ENCODE measurements at regions not wholly inside any gene's neighbourhood (a gene's known extent, or its start where the extent isn't known, plus 50 kb on each side); places are given as distances from the start of the nearest gene placed in this dataset.
"Not testable (repeated sequence)": the region's sequence is repeated elsewhere in the genome, so short reads cannot be mapped to it uniquely, and the experiment has no call there.

- H3K4me1 Mint-ChIP-seq, result no peaks in the 10 kb centered on the region
- H3K9me3 Mint-ChIP-seq, result no peaks in the 10 kb centered on the region
- H3K4me3 Mint-ChIP-seq, result no peak overlapping the region
- no peaks in the 10 kb centered on the region for H3K27me3 Mint-ChIP-seq
- POLR2A ChIA-PET, result no interaction called here
- ATAC-seq (ENCODE audit: low read depth) (no peak), DNase-seq (no peak)
- no peaks in the 10 kb centered on the region for H3K36me3 Mint-ChIP-seq
- no peak overlapping the region for H3K27ac Mint-ChIP-seq
Observed at GRCh38 chr21:23638131-23638695, 1969.1 kb downstream of the MRPL39 start.

DNA sequence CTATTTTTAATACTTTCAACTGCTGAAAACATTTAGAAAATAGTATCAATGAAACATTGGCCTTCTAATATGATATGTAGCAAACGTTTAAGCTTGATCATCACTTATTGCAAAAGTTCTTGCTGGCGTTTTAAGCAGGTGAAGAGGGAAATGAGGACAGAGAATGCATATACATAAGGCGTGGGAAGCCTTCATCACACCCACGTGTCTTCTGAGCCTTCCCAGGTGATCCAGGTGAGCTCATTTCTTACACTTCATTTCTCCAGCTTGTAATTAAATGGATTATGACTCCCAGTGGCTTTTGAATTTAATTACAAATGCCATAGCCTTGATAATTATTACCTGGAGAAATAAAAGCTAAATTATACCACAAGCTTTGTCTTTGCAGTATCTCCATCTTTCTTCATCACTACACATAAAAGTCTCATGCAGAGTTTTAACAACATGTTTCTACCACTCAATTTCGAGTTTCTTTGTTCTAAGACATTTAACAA, 1973.8 kb downstream of the MRPL39 start:
- POLR2A ChIA-PET, result no interaction called here

GRCh38 chr21:23624281-23624680, 1983.0 kb downstream of the MRPL39 start:
- Mint-ChIP-seq H3K4me1 (no peaks in the 10 kb centered on the region), H3K36me3 (no peaks in the 10 kb centered on the region), H3K4me3 (no peak overlapping the region), H3K27ac (no peak overlapping the region), H3K27me3 (no peaks in the 10 kb centered on the region), H3K9me3 (no peaks in the 10 kb centered on the region)
- DNase-seq, result no peak
- POLR2A ChIA-PET, result no interaction called here
- no peak for ATAC-seq (ENCODE audit: low read depth)

More for the DNA sequence above, 1973.8 kb downstream of the MRPL39 start:
- no peaks in the 10 kb centered on the region for H3K4me1 Mint-ChIP-seq
- H3K9me3 Mint-ChIP-seq, result no peaks in the 10 kb centered on the region
- no peaks in the 10 kb centered on the region for H3K27me3 Mint-ChIP-seq
- H3K36me3 Mint-ChIP-seq, result no peaks in the 10 kb centered on the region
- no peak overlapping the region for H3K27ac Mint-ChIP-seq
- no peak overlapping the region for H3K4me3 Mint-ChIP-seq
- no peak for ATAC-seq (ENCODE audit: low read depth)
- DNase-seq, result no peak

- H3K36me3 Mint-ChIP-seq, result no peaks in the 10 kb centered on the region
- no peak for DNase-seq
- H3K27ac Mint-ChIP-seq, result no peak overlapping the region
- no peaks in the 10 kb centered on the region for H3K9me3 Mint-ChIP-seq
- no peaks in the 10 kb centered on the region for H3K27me3 Mint-ChIP-seq
- H3K4me1 Mint-ChIP-seq, result no peaks in the 10 kb centered on the region
- H3K4me3 Mint-ChIP-seq, result no peak overlapping the region
- ATAC-seq (ENCODE audit: low read depth), result no peak
- POLR2A ChIA-PET, result no interaction called here
Observed at GRCh38 chr21:23613014-23613413, 1994.3 kb downstream of the MRPL39 start.

DNA sequence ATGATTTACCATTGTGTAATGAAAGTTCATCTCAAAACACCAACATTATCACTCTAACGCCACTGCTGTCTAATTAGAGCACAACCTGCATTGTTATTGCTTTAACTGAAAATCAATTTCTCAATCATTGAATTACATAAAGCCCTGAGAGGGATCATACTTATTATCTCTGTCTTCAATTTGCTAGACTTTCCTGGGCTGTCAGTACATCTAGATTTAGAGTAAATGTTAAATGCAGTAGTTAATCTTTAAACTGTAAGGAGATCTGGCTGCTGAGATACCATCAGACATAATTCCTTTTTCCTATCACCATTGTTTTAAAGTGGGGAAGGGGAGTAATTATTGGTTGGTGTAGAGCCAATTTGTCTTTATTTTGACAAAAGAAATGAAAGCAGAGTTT, 1995.1 kb downstream of the MRPL39 start:
- H3K36me3 Mint-ChIP-seq, result no peaks in the 10 kb centered on the region
- ATAC-seq (ENCODE audit: low read depth), result no peak
- no peak for DNase-seq
- no peaks in the 10 kb centered on the region for H3K4me1 Mint-ChIP-seq
- POLR2A ChIA-PET, result no interaction called here
- no peak overlapping the region for H3K4me3 Mint-ChIP-seq
- no peaks in the 10 kb centered on the region for H3K27me3 Mint-ChIP-seq
- no peaks in the 10 kb centered on the region for H3K9me3 Mint-ChIP-seq
- H3K27ac Mint-ChIP-seq, result no peak overlapping the region

DNA sequence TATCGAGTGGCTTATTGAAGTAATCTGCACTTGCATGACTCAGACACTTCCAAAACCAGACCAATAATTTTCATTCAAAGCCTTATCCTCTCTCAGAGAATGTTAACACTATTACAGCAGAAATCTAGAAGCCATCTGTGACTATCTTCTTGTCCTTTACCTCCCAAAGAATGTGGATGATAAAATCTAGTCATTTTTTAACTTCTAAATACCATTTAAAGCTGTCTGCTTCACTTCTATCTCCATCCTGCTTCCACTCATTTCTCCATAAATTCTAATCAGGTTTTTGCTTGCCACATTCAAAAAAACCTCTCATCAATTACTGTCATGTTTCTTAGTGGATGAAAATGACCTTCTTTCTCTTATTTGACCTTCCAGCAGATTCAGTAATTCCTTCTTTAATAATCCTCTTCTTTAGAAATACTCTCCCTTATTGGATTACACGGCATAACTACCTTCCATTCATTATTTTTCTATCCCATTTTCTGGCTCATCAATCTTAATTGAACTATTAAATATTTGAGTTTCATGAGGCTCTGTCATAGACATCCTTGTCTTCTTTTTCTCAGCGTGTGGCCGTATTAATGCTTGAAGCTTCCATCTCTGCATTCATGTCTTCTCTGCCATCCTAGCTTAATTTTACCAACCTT, 1999.4 kb downstream of the MRPL39 start:
- Mint-ChIP-seq H3K4me3 (no peak overlapping the region), H3K9me3 (no peaks in the 10 kb centered on the region), H3K4me1 (no peaks in the 10 kb centered on the region), H3K36me3 (no peaks in the 10 kb centered on the region), H3K27me3 (peaks cover 3% of the 10 kb centered on the region), H3K27ac (no peak overlapping the region)
- POLR2A ChIA-PET, result no interaction called here
- no peak for ATAC-seq (ENCODE audit: low read depth)
- DNase-seq, result no peak

DNA sequence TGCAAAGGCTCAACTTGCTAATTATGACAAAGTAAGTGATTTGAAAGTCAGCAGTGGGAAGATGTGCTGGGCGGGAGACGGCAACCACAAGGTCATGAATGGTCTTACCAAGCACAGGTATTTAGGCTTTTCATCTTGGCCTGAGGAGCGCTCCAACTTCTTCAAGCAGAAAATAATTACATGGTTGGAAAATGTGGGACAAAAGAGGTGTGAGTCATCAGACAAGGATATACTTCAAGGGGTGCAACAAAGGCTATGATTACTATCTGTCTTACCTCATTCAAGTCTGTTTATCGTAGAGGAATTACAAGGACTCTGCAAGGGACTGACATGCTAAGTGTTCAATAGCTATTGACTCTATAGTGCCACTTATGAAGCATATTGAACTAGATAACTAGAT, 2005.7 kb downstream of the MRPL39 start:
- no peak overlapping the region for H3K4me3 Mint-ChIP-seq
- H3K4me1 Mint-ChIP-seq, result no peaks in the 10 kb centered on the region
- no peaks in the 10 kb centered on the region for H3K9me3 Mint-ChIP-seq
- ATAC-seq (ENCODE audit: low read depth) (no peak), DNase-seq (no peak)
- H3K36me3 Mint-ChIP-seq, result no peaks in the 10 kb centered on the region
- no peaks in the 10 kb centered on the region for H3K27me3 Mint-ChIP-seq
- POLR2A ChIA-PET, result no interaction called here
- no peak overlapping the region for H3K27ac Mint-ChIP-seq

DNA sequence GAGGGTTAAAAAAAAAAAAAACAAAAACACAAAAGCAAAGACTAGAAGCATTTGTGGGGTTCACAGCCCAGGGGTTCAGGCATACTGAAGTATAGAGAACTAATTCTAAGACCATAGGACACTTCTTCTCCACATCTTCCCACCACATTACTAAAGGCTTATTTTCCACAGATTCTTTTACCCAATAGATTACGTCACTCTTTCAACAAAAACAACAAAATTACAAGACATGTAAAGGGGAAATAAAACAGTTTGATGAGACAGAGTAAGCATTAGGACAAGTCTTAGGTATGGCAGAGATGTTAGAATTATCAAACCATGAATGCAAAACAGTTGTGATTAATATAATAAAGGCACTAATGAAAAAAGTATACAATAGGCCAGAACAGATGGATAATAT, 2013.7 kb downstream of the MRPL39 start:
- no peaks in the 10 kb centered on the region for H3K36me3 Mint-ChIP-seq
- no peak overlapping the region for H3K4me3 Mint-ChIP-seq
- POLR2A ChIA-PET, result no interaction called here
- H3K4me1 Mint-ChIP-seq, result no peaks in the 10 kb centered on the region
- DNase-seq, result no peak
- H3K27ac Mint-ChIP-seq, result no peak overlapping the region
- no peaks in the 10 kb centered on the region for H3K9me3 Mint-ChIP-seq
- H3K27me3 Mint-ChIP-seq, result no peaks in the 10 kb centered on the region
- ATAC-seq (ENCODE audit: low read depth), result no peak

GRCh38 chr21:23585419-23585818, 2021.9 kb downstream of the MRPL39 start:
- DNase-seq (no peak), ATAC-seq (ENCODE audit: low read depth) (no peak)
- H3K27me3 Mint-ChIP-seq, result no peaks in the 10 kb centered on the region
- H3K36me3 Mint-ChIP-seq, result no peaks in the 10 kb centered on the region
- no peak overlapping the region for H3K27ac Mint-ChIP-seq
- no peaks in the 10 kb centered on the region for H3K9me3 Mint-ChIP-seq
- POLR2A ChIA-PET, result no interaction called here
- H3K4me1 Mint-ChIP-seq, result no peaks in the 10 kb centered on the region
- no peak overlapping the region for H3K4me3 Mint-ChIP-seq

DNA sequence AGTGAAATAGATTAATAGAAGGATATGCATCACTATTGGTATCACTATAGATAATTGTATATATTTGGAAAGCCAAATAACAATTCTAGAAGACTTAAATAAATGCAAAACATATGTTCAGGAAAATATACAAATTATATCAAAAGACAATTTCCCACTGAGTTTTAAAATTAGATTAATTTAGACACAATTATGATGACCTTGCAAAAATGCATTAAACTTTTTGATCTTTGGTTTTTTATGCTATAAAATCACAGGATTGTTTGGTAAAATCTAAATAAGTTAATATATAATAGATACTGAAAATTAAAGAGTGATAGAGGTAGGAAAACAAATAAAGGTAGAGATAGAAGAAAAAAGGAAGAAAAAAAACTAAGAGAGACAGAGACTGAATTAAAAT, 2027.7 kb downstream of the MRPL39 start:
- Mint-ChIP-seq H3K4me3 (no peak overlapping the region), H3K27me3 (peaks cover 5% of the 10 kb centered on the region), H3K27ac (no peak overlapping the region), H3K9me3 (no peaks in the 10 kb centered on the region), H3K36me3 (no peaks in the 10 kb centered on the region), H3K4me1 (no peaks in the 10 kb centered on the region)
- DNase-seq, result no peak
- POLR2A ChIA-PET, result no interaction called here
- no peak for ATAC-seq (ENCODE audit: low read depth)

- no peaks in the 10 kb centered on the region for H3K36me3 Mint-ChIP-seq
- H3K4me1 Mint-ChIP-seq, result no peaks in the 10 kb centered on the region
- no peaks in the 10 kb centered on the region for H3K9me3 Mint-ChIP-seq
- ATAC-seq (ENCODE audit: low read depth) (no peak), DNase-seq (no peak)
- H3K27me3 Mint-ChIP-seq, result peaks cover 5% of the 10 kb centered on the region
- POLR2A ChIA-PET, result no interaction called here
- no peak overlapping the region for H3K4me3 Mint-ChIP-seq
- no peak overlapping the region for H3K27ac Mint-ChIP-seq
Observed at GRCh38 chr21:23578027-23578426, 2029.3 kb downstream of the MRPL39 start.

DNA sequence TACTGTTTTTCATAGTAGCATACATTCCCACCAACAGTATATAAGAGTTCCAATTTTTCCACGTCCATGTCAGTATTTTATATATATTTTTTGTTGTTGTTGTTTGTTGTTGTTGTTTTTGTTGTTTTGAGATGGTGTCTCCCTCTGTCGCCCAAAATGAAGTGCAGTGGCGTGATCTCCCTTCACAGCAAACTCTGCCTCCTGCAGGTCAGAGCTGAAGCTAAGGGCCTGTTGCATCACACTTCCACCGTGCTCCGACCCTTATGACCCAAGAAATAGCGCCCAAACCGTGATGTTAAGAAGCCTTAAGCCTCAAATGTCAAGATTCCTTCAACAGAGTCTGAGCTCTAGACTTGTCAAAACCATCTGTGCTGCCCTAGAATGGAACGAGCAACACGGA, 2032.3 kb downstream of the MRPL39 start:
- ATAC-seq (ENCODE audit: low read depth) (no peak), DNase-seq (no peak)
- H3K27ac Mint-ChIP-seq, result no peak overlapping the region
- POLR2A ChIA-PET, result no interaction called here
- no peaks in the 10 kb centered on the region for H3K9me3 Mint-ChIP-seq
- no peaks in the 10 kb centered on the region for H3K4me1 Mint-ChIP-seq
- peaks cover 3% of the 10 kb centered on the region for H3K27me3 Mint-ChIP-seq
- no peaks in the 10 kb centered on the region for H3K36me3 Mint-ChIP-seq
- no peak overlapping the region for H3K4me3 Mint-ChIP-seq

- POLR2A ChIA-PET; DNase-seq; ATAC-seq (ENCODE audit: low read depth); H3K36me3 Mint-ChIP-seq; H3K9me3 Mint-ChIP-seq; H3K4me1 Mint-ChIP-seq; H3K27ac Mint-ChIP-seq; H3K27me3 Mint-ChIP-seq; H3K4me3 Mint-ChIP-seq: not testable (repeated sequence)
Observed at GRCh38 chr21:23548924-23549323, 2058.4 kb downstream of the MRPL39 start.

- Mint-ChIP-seq H3K9me3 (no peaks in the 10 kb centered on the region), H3K36me3 (no peaks in the 10 kb centered on the region), H3K4me1 (no peaks in the 10 kb centered on the region), H3K27me3 (peaks cover 2% of the 10 kb centered on the region), H3K27ac (no peak overlapping the region), H3K4me3 (no peak overlapping the region)
- POLR2A ChIA-PET, result no interaction called here
- ATAC-seq (ENCODE audit: low read depth) (no peak), DNase-seq (no peak)
Observed at GRCh38 chr21:23543333-23543732, 2063.9 kb downstream of the MRPL39 start.

DNA sequence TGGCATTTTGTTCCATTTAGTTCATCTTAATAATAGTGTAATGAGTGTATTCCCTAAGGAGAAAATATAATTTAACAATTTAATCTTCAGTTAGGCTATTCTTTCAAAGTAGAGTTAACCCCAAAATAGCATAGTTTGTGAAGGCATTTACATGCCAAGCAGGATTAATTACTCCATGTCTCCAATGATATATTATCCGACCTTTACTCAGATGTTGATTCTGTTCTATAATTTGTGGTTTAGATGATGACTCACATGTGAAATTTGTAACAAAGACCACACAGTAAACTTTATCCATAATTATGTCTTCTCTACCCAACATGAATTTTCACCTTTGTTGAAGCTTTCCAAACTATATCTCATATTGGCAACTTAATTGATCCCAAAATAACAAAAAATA, 2065.2 kb downstream of the MRPL39 start:
- POLR2A ChIA-PET, result no interaction called here
- Mint-ChIP-seq H3K9me3 (no peaks in the 10 kb centered on the region), H3K27me3 (peaks cover 2% of the 10 kb centered on the region)

More for the DNA sequence above, 2065.2 kb downstream of the MRPL39 start:
- Mint-ChIP-seq H3K36me3 (no peaks in the 10 kb centered on the region), H3K4me3 (no peak overlapping the region), H3K4me1 (no peaks in the 10 kb centered on the region), H3K27ac (no peak overlapping the region)
- no peak for ATAC-seq (ENCODE audit: low read depth)
- no peak for DNase-seq

Measured in activated naive CD8-positive, alpha-beta T cell treated with anti-CD3 and anti-CD28 coated beads, Interleukin-2, amount 10 ng/mL, durations not matched to agents 7 days and 5 days (primary cell).